ENCODE measurements at regions not wholly inside any gene's neighbourhood (a gene's known extent, or its start where the extent isn't known, plus 50 kb on each side); places are given as distances from the start of the nearest gene placed in this dataset.
A peak's percentile ranks its signal among the peaks of the same experiment; 100 is the strongest.
"Not testable (repeated sequence)": the region's sequence is repeated elsewhere in the genome, so short reads cannot be mapped to it uniquely, and the experiment has no call there.

DNA sequence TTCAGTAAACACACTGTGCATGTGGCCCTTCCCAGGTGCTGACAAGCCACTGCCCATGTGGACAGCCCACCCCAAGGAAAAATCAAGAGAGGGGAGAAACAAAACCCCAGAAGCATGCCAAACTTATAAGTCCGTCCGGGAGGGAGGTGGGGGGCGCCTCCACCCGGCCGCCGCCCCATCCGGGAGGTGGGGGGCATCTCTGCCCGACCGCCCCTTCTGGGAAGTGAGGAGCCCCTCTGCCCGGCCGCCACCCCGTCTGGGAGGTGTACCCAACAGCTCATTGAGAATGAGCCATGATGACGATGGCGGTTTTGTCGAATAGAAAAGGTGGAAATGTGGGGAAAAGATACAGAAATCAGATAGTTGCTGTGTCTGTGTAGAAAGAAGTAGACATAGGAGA lies 53.8 kb upstream of the C2CD4B start:
- DNase-seq: no peak

DNA sequence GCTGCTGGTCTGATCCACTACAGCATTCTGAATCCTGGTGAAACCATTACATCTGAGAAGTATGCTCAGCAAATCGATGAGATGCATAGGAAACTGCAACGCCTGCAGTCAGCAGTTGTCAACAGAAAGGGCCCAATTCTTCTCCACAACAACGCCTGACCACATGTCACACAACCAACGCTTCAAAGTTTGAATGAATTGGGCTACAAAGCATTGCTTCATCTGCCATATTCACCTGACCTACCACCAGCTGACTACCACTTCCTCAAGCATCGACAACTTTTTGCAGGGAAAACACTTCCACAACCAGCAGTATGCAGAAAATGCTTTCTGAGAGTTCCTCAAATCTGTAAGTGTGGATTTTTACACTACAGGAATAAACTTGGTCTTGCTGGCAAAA lies 54.7 kb upstream of the C2CD4B start:
- no peak for DNase-seq

DNA sequence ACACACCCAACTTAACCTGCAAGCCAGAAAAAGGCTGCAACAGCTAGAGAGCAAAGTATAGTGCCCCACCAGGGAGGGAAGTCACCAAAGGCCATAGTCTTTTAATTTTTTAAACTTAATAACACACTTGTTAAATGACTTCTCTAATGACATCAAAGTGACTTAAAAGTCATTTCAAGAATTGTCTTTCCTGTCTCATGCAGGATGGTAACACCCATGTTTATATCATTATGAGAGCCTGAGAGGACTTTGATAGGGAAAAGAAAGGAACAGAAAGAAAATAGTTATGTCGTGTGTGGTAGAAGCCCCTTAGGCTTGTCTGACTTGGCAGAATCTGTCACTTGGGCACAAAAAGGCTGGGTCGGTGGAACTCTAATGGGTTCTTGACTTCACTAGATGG lies 57.9 kb upstream of the C2CD4B start:
- no peak for DNase-seq

DNA sequence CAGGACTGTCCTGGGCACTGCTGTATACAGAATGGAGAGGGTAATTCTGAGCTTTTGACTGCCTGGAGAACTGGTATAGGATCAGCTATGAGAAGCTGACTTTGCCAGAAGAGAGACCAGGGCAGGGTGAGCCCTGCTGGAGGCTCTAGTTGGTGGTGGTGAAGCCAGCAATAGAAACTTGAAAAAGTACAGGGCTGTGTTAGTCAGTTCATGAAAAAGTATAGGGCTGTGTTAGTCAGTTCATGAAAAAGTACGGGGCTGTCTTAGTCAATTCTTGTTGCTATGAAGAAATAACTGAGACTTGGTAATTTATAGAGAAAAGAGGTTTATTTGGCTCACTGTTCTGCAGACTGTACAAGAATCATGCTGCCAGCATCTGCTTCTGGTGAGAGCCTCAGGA lies 63.5 kb upstream of the C2CD4B start:
- DNase-seq: no peak

DNA sequence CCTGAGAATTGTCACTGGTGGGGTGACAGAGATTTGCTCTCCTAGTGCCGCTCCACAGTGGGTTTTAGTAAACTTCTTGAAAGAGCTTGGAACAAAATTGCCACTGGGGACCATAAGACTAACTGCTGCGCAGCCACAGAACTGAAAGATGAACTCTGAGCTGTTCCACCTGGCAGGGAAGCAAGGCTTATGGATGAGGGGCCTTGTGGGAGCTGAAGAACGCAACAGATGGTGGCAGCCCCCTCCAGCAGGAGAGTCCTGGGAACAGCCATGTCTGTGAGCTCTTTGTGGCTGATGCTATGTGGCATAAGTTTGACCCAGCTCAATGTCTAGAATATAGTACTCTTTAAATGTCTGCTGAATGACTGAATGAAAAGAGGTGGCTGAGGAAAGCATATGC lies 66.8 kb upstream of the C2CD4B start:
- no peak for DNase-seq

DNA sequence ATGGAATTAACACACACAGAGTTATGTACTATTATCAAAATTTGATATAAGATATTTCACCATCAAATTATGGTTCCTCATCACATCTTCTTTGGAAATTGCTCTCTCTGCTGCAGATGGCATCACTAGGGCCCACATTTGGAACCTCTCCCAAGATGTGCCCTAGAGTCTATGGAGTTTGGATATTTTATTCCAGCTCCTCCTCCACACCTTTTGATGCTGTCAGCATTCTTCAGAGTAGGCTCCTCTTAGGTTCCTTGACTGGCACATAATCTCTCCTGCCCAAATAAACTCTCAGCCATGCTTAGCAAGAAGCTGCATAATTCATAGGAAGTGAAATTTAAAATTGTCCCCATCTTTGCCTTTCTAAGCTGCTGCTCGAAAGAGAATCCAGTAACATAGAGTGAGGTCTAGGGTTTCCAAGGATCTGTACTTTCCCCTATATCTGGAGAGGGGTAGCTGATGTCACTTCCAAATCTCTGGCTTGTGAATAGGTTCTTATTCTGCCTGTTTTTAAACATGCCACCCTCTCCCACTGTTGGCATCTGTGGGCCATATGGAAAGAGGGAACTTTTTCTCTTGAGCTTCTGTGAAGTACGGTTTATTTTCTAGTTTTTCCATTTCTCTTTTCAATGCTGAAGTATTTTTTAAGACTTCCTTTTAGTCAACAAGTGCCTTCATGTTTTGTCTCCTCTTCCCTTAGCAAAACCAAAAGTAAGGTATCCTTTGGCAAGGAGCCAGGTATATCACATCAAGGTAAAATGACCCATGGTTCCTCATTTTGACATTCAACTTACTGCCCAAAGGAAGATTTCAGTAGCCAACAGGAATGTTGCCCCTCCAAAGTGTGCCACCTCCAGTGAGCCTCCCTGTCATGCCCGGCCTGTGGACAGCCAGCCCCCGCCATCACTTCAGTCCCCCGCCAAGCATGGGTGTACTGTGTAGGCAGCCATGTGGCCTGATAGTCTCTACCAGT lies 75.3 kb upstream of the C2CD4B start:
- no peak for DNase-seq

DNA sequence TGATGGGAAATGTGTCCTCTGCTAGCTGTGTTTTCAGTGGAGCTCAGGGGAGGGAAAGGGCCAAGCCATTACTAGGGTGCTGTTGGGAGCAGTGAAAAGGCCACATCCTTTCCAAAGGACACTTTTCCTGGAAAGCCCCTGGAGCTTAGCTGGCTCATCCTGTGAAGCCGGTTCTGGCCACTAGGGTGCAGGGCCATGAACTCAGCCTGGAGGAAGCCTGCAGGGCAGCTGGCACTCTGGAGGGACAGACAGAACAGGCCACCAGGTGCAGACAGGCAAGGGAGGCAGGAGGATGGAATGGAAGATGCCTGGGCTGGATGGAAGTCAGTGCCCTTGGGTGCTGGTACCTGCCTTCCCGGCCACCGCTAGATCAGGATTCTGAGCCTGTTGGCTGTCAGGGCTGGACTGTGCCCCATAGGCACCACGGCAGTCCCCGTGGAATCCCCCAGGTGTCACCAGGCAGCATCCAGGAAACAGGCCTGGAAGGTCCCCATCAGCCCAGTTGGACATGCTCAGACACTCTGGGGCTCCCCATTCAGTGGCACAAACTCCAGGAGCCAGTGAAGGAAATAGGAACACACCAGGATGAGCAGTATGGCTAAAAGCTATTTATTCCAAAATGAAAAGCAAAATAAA lies 76.2 kb upstream of the C2CD4B start:
- DNase-seq: no peak

DNA sequence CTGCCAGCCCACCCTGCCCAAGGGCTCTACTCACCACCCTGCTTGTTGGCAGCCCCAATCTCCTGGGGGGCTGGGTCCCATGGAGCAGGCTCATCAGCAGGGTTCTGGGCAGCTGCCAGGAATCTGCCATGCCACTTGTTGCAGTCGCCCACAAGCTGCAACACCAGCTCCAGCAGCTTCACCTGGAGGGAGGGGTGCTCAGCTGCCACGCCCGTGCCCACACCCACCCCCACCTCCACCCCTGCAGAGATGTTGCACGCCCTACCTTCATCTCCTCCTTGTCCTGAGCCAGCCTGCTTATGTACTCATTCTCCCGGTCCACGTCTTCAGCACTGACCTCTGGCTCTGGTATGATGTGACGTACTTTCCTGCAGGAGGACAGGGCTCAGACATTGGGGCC lies 77.9 kb upstream of the C2CD4B start:
- DNase-seq: no peak

DNA sequence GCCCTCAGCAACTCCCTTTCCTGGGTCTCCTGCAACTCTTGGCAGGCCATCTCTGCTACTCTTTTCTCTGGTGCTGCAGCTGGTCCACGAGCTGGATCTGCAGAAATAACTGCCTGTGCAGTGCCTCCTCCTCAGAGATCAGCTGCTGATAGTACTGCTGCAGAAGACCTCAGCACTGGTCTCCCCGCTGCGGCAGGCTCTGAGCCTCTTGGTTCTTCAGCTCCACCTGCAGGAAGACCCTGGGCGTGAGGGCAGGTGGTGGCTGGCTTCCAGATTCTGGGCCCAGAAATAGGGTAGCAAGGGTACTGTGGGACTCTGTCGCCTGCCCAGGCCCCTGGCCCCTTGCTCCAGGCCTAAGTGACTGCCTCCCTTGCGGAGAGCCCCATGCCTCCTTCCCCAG lies 79.7 kb upstream of the C2CD4B start:
- no peak for DNase-seq

DNA sequence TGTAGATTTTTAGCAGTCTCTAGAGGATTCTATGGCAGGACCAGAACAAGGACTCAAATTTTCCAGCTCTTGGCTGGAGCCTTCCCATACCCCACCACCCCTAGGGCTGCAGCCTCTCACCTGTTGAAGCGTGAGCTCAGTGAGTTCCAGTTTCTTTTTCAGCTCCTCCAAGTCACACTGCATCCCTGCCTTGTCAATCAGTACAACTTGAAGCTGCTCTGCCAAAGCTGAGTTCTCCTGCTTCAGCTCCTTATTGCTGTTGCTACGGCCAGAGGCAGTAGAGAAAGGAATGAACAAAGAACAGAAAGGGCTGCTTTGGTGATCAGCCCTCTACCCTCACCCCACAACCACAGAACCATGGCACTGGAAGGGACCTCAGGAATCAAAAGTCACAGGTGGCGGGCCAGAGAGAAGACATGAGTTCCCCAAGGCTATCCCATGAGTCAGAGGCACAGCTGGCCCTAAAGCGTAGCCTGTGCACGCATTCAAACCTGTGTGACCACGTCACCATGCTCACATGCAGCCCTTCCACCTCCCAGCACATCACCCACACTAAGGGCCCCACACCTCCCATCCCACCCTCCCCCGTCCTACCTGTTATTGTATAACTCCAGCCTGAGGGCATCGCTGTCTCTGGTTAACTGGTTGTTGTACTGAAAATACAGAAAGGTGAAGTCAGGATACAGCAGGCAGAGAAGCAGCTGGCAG lies 83.3 kb upstream of the C2CD4B start:
- DNase-seq: no peak

DNA sequence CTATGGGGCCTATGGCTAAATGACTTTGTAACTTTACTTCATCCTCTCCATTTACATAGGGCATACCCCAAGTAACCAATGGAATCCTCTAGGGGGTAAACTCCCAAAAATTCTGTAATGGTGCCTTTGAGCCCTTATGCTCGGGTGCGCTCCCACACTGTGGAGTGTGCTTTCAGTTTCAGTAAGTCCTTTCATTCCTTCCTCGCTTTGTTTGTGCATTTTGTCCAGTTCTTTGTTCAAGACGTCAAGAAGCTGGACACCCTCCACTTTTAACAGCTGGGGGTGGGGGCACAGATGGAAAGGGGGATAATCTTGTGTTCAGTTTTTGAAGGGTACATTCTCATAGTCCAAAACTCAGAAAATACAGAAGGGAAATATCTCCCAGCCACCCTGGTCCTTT lies 84.4 kb upstream of the C2CD4B start:
- DNase-seq: no peak

DNA sequence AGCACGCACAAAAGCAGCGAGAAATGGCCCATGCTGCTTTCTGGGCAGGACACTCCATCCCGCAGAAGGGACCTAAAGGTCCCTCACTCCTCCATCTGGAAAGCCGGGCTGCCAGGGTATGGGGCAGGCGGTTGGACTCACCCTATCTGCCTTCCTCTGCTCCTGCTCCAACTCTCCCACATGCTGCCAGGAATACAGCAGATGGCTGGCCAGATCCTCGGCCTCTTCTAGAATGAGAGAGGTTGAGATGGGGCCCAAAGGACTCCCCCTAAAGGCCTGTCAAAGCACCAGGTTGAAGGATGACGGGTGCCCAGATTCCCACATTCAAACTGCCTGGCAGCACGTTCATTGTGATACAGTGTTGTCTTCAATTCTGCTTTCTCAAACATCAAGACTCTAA lies 85.1 kb upstream of the C2CD4B start:
- DNase-seq: no peak

DNA sequence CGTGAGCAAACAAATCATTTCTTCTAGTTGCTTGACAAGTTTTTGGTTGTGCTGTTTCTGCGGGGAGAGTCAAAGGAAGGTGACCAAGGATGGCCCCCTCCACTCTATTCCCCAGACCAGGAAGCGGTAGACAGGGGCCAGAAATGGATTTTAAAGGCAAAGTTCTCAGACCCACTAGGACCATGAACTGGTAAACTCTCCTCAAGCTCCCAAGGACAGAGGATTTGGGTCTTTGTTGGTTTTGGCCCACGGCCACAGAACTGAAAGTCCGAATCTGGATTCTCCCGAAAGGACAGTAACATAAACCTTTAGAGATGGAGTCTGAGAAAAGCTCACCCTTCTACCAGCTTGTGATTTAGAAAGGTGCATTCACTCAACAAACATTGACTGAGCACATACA lies 85.9 kb upstream of the C2CD4B start:
- no peak for DNase-seq

DNA sequence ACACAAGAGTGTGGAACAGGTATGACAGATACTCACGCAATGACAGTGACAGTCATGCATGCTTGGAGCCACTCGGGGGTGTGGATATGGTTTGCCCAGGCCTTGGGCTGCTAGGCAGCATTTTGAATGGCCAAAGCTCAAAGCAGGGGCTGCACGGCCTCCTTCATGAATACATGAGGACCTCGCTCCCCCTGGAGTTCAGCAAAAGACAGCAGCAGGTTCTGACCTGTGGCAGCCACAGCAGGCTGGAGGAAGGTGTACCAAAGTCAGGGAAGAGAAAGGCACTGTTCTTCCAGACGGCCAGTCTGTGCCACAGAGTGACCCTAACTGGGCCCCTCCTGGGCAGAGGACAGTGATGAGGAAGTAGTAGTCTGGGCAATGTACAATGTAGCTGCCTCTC lies 88.2 kb upstream of the C2CD4B start:
- no peak for DNase-seq

DNA sequence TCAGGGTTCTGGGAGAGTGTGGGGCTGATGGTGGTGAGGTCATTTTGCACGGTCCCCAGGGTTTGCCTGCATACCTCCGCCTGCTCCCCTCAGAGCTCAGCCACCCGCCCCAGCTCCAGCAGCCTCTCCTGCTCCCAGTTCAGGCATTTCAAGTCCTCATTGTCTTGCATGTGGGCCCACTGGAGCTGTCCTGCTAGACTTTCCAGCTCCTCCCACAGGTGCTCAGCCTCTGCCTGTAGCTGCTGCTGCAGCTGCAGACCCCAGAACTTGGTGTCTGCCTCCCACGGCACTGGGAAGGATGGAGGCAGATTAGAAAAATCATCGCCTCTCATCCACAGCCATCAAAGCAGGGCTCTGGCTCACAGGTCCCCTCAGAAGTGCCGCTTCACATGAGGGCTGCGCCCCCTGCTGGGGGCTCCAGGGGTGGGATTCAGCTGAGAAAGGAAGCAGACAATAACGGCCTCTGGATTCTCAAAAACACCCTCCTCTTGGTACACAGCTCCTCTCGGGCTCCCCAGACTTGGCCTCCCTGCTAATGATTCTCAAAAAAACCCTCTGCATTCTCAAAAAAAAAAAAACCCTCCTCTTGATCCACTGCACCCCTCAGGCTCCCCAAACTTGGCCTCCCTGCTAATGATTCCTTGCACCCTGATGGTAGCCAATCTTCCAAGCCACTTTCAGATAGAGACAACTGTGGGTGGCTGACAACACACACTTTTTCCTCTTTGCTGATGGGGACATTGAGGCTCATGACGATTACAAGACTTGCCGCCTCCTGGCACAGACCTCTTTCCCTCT lies 89.3 kb upstream of the C2CD4B start:
- DNase-seq: peak; percentile 3 to 7

DNA sequence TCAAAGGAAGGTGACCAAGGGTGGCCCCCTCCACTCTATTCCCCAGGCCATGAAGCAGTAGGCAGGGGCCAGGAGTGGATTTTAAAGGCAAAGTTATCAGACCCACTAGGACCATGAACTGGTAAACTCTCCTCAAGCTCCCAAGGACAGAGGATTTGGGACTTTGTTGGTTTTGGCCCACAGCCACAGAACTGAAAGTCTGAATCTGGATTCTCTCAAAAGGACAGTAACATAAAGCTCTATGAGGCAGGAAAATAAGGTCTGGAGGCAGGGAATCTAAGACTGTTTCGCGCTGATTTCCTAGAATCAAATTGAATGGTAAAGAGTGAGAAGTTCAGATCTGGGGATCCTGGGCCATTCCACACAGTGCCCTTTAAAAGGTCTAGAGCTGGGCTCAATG lies 91.3 kb upstream of the C2CD4B start:
- not testable (repeated sequence) for DNase-seq

DNA sequence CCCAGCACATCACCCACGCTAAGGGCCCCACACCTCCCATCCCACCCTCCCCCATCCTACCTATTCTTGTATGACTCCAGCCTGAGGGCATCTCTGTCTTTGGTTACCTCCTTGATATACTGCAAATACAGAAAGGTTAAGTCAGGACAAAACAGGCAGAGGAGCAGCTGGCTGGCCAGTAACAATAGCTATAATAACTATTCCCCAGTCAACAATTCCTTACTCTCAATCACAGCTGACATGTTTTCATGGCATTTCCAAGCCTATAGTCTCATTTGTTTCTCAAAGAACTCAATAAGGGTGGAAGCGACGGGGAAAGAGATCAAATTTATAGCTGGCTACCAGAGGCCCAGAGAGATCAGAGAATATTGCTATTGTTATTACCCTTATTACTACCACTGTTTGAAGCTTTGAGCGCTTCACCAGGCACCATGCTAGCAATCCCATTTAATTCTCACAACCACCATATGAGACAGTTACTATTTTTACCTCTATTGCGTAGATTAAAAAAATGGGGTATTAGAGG lies 93.0 kb upstream of the C2CD4B start:
- no peak for DNase-seq

DNA sequence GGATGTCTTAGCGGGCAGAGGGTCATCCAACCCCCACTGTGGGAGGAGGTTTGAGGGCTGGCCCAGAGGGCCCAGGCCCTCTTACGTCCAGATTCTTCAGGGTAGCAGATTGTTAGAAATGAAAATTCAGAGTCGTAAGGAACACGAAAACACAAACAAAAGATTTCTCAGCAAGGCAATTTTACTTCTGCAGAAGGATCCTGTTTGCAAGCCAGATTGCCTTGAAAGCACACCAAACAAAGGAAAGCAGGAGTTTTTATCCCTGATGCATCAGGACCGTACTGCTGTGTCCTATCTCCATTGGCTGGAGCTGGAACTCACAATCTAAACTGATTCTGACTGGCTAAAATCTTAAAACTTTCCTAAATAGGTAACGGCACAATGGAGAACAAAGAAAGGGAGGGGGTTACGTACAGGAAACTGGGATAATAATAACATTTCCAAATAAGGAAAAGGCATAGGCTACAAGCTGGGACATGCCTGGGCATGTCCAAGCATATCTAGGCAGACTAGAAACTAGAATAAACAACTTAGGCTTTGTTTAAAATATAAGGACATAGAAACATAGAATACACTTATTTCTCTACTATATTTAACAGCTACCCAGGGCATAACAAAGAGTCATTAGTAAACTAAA lies 97.3 kb upstream of the C2CD4B start:
- DNase-seq: no peak

DNA sequence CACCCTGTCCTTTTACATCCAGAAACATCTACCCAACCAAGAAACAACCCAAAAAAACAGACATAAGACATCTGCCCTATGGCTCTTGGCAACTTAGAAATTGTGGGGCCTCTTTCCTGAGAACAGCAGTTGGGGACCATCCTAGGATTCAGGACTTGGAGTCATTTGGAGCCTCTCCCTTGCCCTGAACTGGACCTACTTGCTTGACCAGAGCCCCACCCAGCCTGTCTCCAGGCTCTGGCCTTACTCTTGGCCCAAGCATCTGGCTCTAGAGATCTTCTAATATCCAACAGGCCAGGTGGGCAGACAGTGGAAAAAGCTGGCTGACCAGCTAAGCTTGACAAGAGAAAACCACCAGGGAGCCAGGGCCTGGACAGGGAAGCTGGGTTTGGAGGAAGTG lies 99.1 kb upstream of the C2CD4B start:
- no peak for DNase-seq

DNA sequence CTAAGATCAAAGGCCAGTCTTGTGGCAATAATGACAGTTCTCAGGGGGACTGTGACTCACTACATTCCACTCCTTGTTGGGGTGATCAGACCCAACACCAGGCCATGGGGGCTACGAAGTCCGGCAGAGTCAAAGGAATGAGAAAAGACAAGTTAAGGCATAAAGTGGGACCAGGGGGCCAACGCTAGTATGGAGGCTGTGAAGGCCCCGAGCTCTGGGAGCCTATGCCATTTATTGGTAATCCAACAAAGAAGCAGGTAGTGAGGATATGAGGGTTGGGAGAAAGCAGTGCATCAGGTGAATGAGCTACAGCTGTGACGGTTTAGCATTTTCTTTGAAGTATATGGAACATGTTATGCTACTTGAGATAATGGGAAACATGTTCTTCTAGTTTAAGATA lies 104.4 kb upstream of the C2CD4B start:
- DNase-seq: no peak

DNA sequence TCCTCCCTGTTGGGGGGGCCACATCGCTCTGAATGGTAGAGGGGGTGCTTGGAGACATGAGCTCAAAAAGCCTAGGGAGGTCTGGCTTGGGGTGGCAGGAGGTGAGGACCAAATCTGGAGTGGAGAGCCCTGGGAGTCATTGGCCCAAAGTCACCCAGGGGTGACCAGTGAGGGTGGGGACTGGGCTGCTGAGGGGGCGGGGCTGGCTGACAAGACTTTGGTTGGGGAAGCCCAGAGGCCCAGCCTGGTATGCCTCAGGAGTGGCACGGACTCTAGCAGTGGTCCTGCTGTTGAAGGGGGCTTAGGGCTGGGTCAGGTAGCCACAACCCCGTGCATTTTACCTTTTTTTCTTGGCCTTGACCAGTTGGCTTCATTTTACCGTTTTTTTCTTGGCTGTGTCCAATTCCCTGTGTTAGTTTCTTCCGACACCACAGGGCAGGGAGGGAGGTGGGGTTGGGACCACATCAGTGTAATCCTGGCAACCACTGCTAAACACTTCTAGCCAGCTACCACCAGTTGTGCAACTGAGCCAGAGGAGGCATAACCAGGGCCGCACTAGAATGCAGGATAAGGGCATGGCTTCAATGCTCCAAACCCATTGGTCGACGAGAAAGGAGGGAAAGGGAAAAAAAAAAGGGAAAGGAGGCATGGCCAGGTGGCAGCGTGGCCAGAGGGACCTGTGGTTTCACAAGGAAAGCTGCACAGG lies 105.3 kb upstream of the C2CD4B start:
- no peak for DNase-seq

DNA sequence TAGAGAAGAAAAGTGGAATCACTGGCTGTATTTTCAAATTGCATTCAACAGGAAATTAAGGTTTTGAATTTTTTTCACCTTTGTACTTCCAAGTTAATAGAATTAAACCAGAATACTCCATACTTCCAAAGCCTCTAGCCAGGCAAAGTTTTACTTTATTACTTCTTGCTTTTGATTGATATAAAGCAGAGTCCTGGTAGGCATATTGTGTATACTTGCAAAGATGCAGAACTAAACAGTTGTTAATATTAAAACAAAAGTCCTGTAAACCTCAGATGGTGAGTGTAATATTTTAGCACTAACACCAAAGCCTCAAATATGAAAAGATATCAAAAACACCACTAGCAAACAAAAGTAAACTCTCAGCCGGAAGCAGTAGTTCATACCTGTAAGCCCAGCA lies 107.2 kb upstream of the C2CD4B start:
- no peak for DNase-seq

Measured in NCI-H1930 (cell line).